PC-9 (cell line): ENCODE measurements at regions not wholly inside any gene's neighbourhood (a gene's known extent, or its start where the extent isn't known, plus 50 kb on each side); places are given as distances from the start of the nearest gene placed in this dataset.

Experiments used
- EZH2 ChIP-seq: fragments of 200-600 bp; sonication (generic); IDR thresholded peaks from 2 replicates; pipeline ENCODE4 v1.8.0; 2017; ENCODE audit warnings: antibody characterized with exemption, low read depth
- TF ChIP-seq, protein P1 (sequence below): fragments of 200-600 bp; sonication (generic); conservative IDR thresholded peaks from 2 replicates; pipeline ENCODE4 v1.6.1; 2017; ENCODE audit warnings: mixed run types, antibody characterized with exemption, mild to moderate bottlenecking, moderate library complexity

DNA sequence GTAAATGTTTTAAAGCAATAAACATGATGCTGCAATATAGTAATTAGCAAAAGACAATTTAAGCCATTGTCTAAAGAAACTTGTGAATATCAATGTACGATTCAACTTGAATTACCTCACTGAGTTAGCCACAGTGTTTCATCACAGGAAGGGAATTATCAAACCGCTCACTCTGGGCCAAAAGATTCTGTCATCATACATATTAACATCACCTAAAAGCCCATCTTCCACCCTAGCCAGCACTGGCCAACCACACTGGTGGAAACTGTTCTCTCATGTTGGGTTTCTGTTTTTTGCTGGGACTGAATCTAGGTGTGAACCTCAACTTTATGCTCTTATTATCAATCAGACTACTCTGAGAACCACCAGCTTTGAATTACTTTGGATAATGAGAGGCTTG, 497.7 kb upstream of the THBS1 start:
- TF ChIP-seq, protein P1, sequence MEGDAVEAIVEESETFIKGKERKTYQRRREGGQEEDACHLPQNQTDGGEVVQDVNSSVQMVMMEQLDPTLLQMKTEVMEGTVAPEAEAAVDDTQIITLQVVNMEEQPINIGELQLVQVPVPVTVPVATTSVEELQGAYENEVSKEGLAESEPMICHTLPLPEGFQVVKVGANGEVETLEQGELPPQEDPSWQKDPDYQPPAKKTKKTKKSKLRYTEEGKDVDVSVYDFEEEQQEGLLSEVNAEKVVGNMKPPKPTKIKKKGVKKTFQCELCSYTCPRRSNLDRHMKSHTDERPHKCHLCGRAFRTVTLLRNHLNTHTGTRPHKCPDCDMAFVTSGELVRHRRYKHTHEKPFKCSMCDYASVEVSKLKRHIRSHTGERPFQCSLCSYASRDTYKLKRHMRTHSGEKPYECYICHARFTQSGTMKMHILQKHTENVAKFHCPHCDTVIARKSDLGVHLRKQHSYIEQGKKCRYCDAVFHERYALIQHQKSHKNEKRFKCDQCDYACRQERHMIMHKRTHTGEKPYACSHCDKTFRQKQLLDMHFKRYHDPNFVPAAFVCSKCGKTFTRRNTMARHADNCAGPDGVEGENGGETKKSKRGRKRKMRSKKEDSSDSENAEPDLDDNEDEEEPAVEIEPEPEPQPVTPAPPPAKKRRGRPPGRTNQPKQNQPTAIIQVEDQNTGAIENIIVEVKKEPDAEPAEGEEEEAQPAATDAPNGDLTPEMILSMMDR = no peak
- TF ChIP-seq EZH2 = no peak
